HUES6 (cell line): ENCODE measurements at regions not wholly inside any gene's neighbourhood (a gene's known extent, or its start where the extent isn't known, plus 50 kb on each side); places are given as distances from the start of the nearest gene placed in this dataset.

Experiments used
- H3K27ac ChIP-seq: 2 replicates; pipeline ENCODE4 v1.7.0; 2013; ENCODE audit warnings: low read depth, mild to moderate bottlenecking, low read length, inconsistent platforms
- H3K27me3 ChIP-seq: 2 replicates; pipeline ENCODE4 v1.6.1; 2013; ENCODE audit warnings: low read length; ENCODE audit not compliant: control insufficient read depth, insufficient read depth
- H3K36me3 ChIP-seq: 2 replicates; pipeline ENCODE4 v1.6.1; 2013; ENCODE audit warnings: low read length; ENCODE audit not compliant: control insufficient read depth, insufficient read depth
- H3K4me1 ChIP-seq: 2 replicates; pipeline ENCODE4 v1.6.1; 2013; ENCODE audit warnings: low read length; ENCODE audit not compliant: control insufficient read depth, insufficient read depth
- H3K4me3 ChIP-seq: 2 replicates; pipeline ENCODE4 v1.5.1; 2013; ENCODE audit warnings: low read depth, low read length
- H3K9ac ChIP-seq: one replicate; pipeline ENCODE4 v1.6.1; 2013; ENCODE audit warnings: mild to moderate bottlenecking, low read length
- H3K9me3 ChIP-seq: 2 replicates; pipeline ENCODE4 v1.6.1; 2013; ENCODE audit warnings: low read depth, low read length; ENCODE audit not compliant: control insufficient read depth, insufficient read depth

DNA sequence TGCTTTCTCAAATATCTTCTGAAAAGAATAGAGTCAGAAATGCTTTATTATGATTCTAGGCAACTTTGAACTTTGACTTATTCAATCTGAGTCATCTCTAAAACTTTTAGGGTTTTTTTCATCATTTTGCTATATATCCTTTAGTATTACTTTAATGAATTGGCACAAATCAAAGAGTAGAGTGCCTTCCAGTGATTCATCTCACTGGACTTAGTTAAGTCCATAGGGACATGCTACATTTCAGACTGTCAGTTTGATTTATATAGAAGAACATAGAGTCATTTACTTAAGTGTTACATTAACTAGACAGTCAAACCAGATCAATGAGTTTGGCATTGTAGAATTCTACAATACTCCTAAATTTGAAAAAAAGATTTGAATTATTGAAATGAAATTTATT is 1235.7 kb upstream of the MAP3K7 start:
- no peaks in the 10 kb centered on the region for H3K27me3 ChIP-seq
- H3K9me3 ChIP-seq = no peaks in the 10 kb centered on the region
- H3K9ac ChIP-seq = no peak overlapping the region
- H3K36me3 ChIP-seq = no peaks in the 10 kb centered on the region
- no peaks in the 10 kb centered on the region for H3K4me1 ChIP-seq
- H3K27ac ChIP-seq = no peak overlapping the region
- no peak overlapping the region for H3K4me3 ChIP-seq

GRCh38 chr6:91816335-91816734 is 1229.5 kb upstream of the MAP3K7 start:
- no peaks in the 10 kb centered on the region for H3K27me3 ChIP-seq
- no peaks in the 10 kb centered on the region for H3K9me3 ChIP-seq
- H3K4me3 ChIP-seq = no peak overlapping the region
- no peak overlapping the region for H3K9ac ChIP-seq
- no peaks in the 10 kb centered on the region for H3K4me1 ChIP-seq
- no peak overlapping the region for H3K27ac ChIP-seq
- no peaks in the 10 kb centered on the region for H3K36me3 ChIP-seq

GRCh38 chr6:91813641-91814040 is 1226.8 kb upstream of the MAP3K7 start:
- Histone ChIP-seq H3K36me3 (no peaks in the 10 kb centered on the region), H3K4me1 (peaks cover 7% of the 10 kb centered on the region; the same call in 1 of the 2 replicates), H3K9ac (no peak overlapping the region), H3K9me3 (no peaks in the 10 kb centered on the region), H3K27ac (no peak overlapping the region), H3K4me3 (no peak overlapping the region), H3K27me3 (no peaks in the 10 kb centered on the region)

- no peak overlapping the region for H3K9ac ChIP-seq
- H3K36me3 ChIP-seq = no peaks in the 10 kb centered on the region
- no peaks in the 10 kb centered on the region for H3K9me3 ChIP-seq
- no peak overlapping the region for H3K4me3 ChIP-seq
- H3K4me1 ChIP-seq = peaks cover 9% of the 10 kb centered on the region; the same call in 1 of the 2 replicates
- no peak overlapping the region for H3K27ac ChIP-seq
- no peaks in the 10 kb centered on the region for H3K27me3 ChIP-seq
These were observed 1225.9 kb upstream of the MAP3K7 start for GRCh38 chr6:91812596-91813274.

- no peak overlapping the region for H3K4me3 ChIP-seq
- no peaks in the 10 kb centered on the region for H3K9me3 ChIP-seq
- no peak overlapping the region for H3K27ac ChIP-seq
These were observed 1218.1 kb upstream of the MAP3K7 start for GRCh38 chr6:91804981-91805380.

DNA sequence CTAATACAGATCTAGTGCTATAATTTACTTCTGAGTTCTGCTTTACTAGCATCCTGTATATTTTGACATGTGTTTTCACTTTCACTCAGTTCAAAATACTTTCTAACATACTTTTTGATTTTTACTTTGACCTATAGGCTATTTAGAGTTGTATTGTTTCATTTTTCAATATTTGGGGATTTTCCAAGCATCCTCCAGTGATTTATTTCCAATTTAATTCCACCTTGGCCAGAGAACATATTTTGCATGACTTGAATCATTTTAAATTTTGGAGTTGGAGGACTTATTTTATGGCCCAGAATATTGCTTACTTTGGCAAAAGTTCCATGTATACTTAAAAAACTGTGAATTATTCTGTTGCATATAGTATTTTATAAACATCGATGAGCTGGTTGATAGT is 1215.6 kb upstream of the MAP3K7 start:
- H3K4me1 ChIP-seq = no peaks in the 10 kb centered on the region
- no peak overlapping the region for H3K9ac ChIP-seq
- H3K27ac ChIP-seq = no peak overlapping the region
- no peak overlapping the region for H3K4me3 ChIP-seq
- no peaks in the 10 kb centered on the region for H3K27me3 ChIP-seq
- no peaks in the 10 kb centered on the region for H3K36me3 ChIP-seq
- no peaks in the 10 kb centered on the region for H3K9me3 ChIP-seq

More at GRCh38 chr6:91804981-91805380, 1218.1 kb upstream of the MAP3K7 start:
- no peak overlapping the region for H3K9ac ChIP-seq
- H3K36me3 ChIP-seq = no peaks in the 10 kb centered on the region
- peaks cover 5% of the 10 kb centered on the region; the same call in 1 of the 2 replicates for H3K4me1 ChIP-seq
- no peaks in the 10 kb centered on the region for H3K27me3 ChIP-seq

- no peak overlapping the region for H3K9ac ChIP-seq
- no peak overlapping the region for H3K27ac ChIP-seq
- H3K9me3 ChIP-seq = no peaks in the 10 kb centered on the region
- no peaks in the 10 kb centered on the region; the same call in 1 of the 2 replicates for H3K4me1 ChIP-seq
- no peak overlapping the region for H3K4me3 ChIP-seq
- H3K27me3 ChIP-seq = no peaks in the 10 kb centered on the region
- no peaks in the 10 kb centered on the region for H3K36me3 ChIP-seq
These were observed 1209.7 kb upstream of the MAP3K7 start for GRCh38 chr6:91796603-91797002.

- Histone ChIP-seq H3K36me3 (no peaks in the 10 kb centered on the region), H3K27ac (no peak overlapping the region), H3K4me3 (no peak overlapping the region), H3K9ac (no peak overlapping the region), H3K9me3 (peaks cover 5% of the 10 kb centered on the region; the same call in 1 of the 2 replicates), H3K4me1 (peaks cover 15% of the 10 kb centered on the region), H3K27me3 (no peaks in the 10 kb centered on the region)
These were observed 1201.6 kb upstream of the MAP3K7 start for GRCh38 chr6:91788501-91788900.

DNA sequence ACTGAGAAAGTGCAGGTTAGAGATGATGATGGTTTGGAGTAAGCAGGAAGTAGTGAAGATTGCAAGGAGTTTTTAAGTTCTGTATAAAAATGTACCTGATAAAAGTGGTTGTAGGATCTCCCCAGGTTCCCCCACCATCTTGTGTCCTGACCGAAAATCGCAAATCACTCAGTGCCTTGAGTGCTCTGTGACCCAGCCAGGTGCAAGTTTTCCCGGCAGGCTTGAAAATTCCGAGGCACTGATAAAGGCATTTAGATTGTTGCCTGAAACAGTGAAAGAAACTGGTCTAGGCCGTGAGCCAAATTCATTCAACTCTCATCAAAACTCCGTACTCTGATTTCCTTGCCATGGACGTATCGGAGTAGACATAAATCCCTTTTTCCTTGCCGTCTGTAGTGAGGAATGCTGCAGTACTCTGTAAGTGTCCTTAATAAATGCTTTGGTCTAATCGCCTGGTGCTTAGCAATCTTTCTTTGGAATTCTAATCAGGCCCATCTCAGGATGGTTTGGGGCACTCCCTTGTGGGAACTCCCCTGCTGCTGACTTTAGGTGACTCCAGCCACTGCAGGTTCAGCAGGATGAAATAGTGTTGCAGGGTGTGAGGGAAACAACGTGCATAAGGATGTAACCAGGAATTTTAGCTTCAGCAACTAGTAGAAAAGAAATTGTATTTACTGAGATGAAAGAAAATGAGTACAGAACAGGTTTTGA is 1199.8 kb upstream of the MAP3K7 start:
- H3K4me1 ChIP-seq = peaks cover 15% of the 10 kb centered on the region
- H3K4me3 ChIP-seq = no peak overlapping the region
- no peak overlapping the region for H3K9ac ChIP-seq
- no peaks in the 10 kb centered on the region for H3K27me3 ChIP-seq
- peaks cover 5% of the 10 kb centered on the region; the same call in 1 of the 2 replicates for H3K9me3 ChIP-seq
- H3K27ac ChIP-seq = no peak overlapping the region
- no peaks in the 10 kb centered on the region for H3K36me3 ChIP-seq

DNA sequence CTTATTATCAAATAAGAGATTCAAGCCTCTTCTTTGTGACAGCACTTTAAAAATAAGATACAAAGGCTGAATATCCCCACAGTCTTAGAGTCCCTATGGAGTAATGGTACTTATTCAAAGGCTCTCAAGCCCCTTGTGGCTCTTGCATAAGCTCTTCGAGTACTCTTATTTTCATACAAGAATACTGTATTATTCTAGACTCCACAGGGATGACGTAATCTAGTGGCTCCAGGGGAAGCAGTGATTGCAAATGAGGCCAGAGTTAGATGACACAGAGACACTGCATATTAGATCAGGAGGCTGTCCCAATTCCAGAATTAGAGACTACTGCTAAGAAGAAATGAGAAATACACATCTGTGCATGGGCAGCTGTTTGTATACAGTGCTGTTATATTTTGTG is 1195.9 kb upstream of the MAP3K7 start:
- peaks cover 8% of the 10 kb centered on the region for H3K4me1 ChIP-seq

DNA sequence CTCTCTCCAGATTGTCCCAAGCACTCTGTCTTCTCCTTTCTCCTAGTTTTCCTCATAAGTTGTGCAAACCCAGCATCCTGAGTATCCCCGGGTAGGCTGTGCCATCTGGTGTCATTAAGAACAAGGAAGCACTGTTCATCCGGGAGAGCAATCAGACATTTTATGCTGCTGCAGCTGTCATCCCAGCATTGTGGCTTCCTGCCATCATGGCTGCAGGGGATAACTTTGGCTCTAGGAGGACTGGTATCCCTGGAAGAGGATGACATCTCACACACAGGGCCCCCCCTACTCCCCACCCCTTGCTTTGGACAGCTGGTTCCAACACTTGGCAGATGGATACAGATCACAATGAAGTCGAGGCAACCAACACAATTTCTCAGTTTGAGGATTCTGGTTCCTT is 1195.1 kb upstream of the MAP3K7 start:
- Histone ChIP-seq H3K4me3 (no peak overlapping the region), H3K27me3 (no peaks in the 10 kb centered on the region), H3K36me3 (no peaks in the 10 kb centered on the region), H3K9me3 (peaks cover 5% of the 10 kb centered on the region; the same call in 1 of the 2 replicates), H3K4me1 (peaks cover 7% of the 10 kb centered on the region), H3K9ac (no peak overlapping the region), H3K27ac (no peak overlapping the region)

More for the DNA sequence above, 1195.9 kb upstream of the MAP3K7 start:
- no peak overlapping the region for H3K27ac ChIP-seq
- H3K9me3 ChIP-seq = peaks cover 5% of the 10 kb centered on the region; the same call in 1 of the 2 replicates
- H3K27me3 ChIP-seq = no peaks in the 10 kb centered on the region
- H3K9ac ChIP-seq = no peak overlapping the region
- H3K36me3 ChIP-seq = no peaks in the 10 kb centered on the region
- no peak overlapping the region for H3K4me3 ChIP-seq
